H1 (cell line): ENCODE measurements at regions not wholly inside any gene's neighbourhood (a gene's known extent, or its start where the extent isn't known, plus 50 kb on each side); places are given as distances from the start of the nearest gene placed in this dataset.

ENCODE experiments used
- CTCF ChIP-seq, 3 experiments: IDR thresholded peaks; 1 replicate in 2 of 3; 2 replicates in 1 of 3; pipeline versions ENCODE4 v1.5.1 to v1.6.1; 2011; ENCODE audit warnings: low read length in 3 of 3, mild to moderate bottlenecking in 3 of 3, inconsistent platforms in 2 of 3, low read depth in 1 of 3, moderate library complexity in 1 of 3; ENCODE audit not compliant: insufficient read depth in 1 of 3; ENCODE audit errors: control extremely low read depth in 1 of 3
- EP300 ChIP-seq, 2 experiments: IDR thresholded peaks; 1 replicate in 1 of 2; 2 replicates in 1 of 2; pipeline ENCODE4 v1.6.1; 2011 to 2012; ENCODE audit warnings: low read depth in 2 of 2, low read length in 2 of 2, mild to moderate bottlenecking in 2 of 2, borderline replicate concordance in 1 of 2, inconsistent platforms in 1 of 2, moderate library complexity in 1 of 2
- FOSL1 ChIP-seq: IDR thresholded peaks from 2 replicates; pipeline ENCODE4 v1.6.1; 2011; ENCODE audit warnings: mild to moderate bottlenecking, low read depth, low read length, moderate library complexity; ENCODE audit not compliant: insufficient read depth
- KDM1A ChIP-seq: fragments of 200-600, 300-600 bp; sonication (generic); IDR thresholded peaks from 2 replicates; pipeline ENCODE4 v1.7.1; 2016; ENCODE audit warnings: mild to moderate bottlenecking, low read length, borderline replicate concordance
- MAFK ChIP-seq: IDR thresholded peaks from 2 replicates; pipeline ENCODE4 v1.6.1; 2012; ENCODE audit warnings: low read depth, mild to moderate bottlenecking, improper control_type of control experiment, low read length
- MAX ChIP-seq: IDR thresholded peaks from 2 replicates; pipeline ENCODE4 v1.6.1; 2012; ENCODE audit warnings: inconsistent platforms
- RFX5 ChIP-seq: IDR thresholded peaks from 2 replicates; pipeline ENCODE4 v1.6.1; 2011; ENCODE audit warnings: low read depth, low read length, improper control_type of control experiment, borderline replicate concordance

GRCh38 chr2:124975648-124976047 lies 950.6 kb downstream of the CNTNAP5 start:
- no peak for TF ChIP-seq MAFK
- no peak for TF ChIP-seq RFX5
- no peak for TF ChIP-seq EP300 (IDR thresholded peaks at IDR 0.05; ENCODE audit: borderline replicate concordance in 1 of 2, low read depth in 2 of 2, low read length in 2 of 2)
- no peak for TF ChIP-seq MAX
- no peak for TF ChIP-seq KDM1A
- no peak for TF ChIP-seq CTCF (IDR thresholded peaks at IDR 0.05; ENCODE audit: control extremely low read depth in 1 of 3, insufficient read depth in 1 of 3, low read depth in 1 of 3, low read length in 3 of 3)
- TF ChIP-seq FOSL1, result no peak
